K562 (cell line): ENCODE measurements at regions not wholly inside any gene's neighbourhood (a gene's known extent, or its start where the extent isn't known, plus 50 kb on each side); places are given as distances from the start of the nearest gene placed in this dataset.

ENCODE experiments used
- CTCF ChIP-seq, 3 experiments: IDR thresholded peaks in 2 of 3; conservative IDR thresholded peaks in 1 of 3; 2 replicates each; pipeline ENCODE4 v1.5.1; 2011 to 2012; ENCODE audit warnings: low read length in 3 of 3, mild to moderate bottlenecking in 3 of 3, control low read depth in 2 of 3, improper control_type of control experiment in 1 of 3, inconsistent platforms in 1 of 3, low read depth in 1 of 3, mixed read lengths in 1 of 3, moderate library complexity in 1 of 3; ENCODE audit not compliant: insufficient read depth in 2 of 3
- FOXJ3 ChIP-seq: sonication (generic); formaldehyde crosslinking; IDR thresholded peaks from 2 replicates; pipeline ENCODE4 v1.4.0; 2020; ENCODE audit warnings: mild to moderate bottlenecking, missing genetic modification reagents
- NUFIP1 ChIP-seq: fragments of 450-650 bp; IDR thresholded peaks from 2 replicates; pipeline ENCODE4 v1.6.1; 2018; ENCODE audit not compliant: partially characterized antibody
- THAP7 ChIP-seq: fragments of 250-450 bp; sonication (Bioruptor Pico); IDR thresholded peaks from 2 replicates; pipeline ENCODE4 v1.5.0; 2021
- U2AF1 ChIP-seq: fragments of 200-400 bp; formaldehyde crosslinking; optimal IDR thresholded peaks from 2 replicates; pipeline ENCODE3; 2017; ENCODE audit warnings: mild to moderate bottlenecking, low read depth, low read length, moderate library complexity
- TF ChIP-seq, protein P1 (sequence below): sonication (generic); formaldehyde crosslinking; IDR thresholded peaks from 2 replicates; pipeline ENCODE4 v1.8.1; 2023; ENCODE audit warnings: mild to moderate bottlenecking, missing genetic modification reagents

DNA sequence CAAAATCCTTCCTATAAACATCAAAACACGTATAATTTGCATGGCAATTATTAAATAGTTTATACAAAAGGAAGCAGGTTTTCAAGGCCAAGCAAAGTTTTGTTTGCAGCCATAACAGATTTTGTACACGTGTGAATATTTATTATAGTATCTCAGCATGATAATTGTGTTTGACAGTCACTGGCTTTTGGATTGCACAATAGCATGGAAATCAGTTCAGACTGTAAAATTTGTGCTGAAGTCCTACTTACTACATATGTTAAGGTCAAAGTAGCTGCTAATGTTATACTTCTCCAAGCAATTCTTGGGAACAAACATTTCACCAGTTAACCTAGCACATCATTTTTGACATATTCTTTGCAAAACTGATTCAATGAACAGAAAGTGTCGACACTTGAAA is 287.6 kb upstream of the POM121L12 start:
- no peak for TF ChIP-seq NUFIP1
- no peak for TF ChIP-seq FOXJ3 (CRISPR knock-in tag)
- TF ChIP-seq THAP7 (CRISPR knock-in tag): no peak
- no peak for TF ChIP-seq U2AF1
- TF ChIP-seq CTCF (IDR thresholded peaks at IDR 0.05 in 2 of 3, conservative IDR thresholded peaks at IDR 0.05 in 1 of 3; ENCODE audit: insufficient read depth in 2 of 3, low read depth in 1 of 3, low read length in 3 of 3): no peak
- TF ChIP-seq, protein P1, sequence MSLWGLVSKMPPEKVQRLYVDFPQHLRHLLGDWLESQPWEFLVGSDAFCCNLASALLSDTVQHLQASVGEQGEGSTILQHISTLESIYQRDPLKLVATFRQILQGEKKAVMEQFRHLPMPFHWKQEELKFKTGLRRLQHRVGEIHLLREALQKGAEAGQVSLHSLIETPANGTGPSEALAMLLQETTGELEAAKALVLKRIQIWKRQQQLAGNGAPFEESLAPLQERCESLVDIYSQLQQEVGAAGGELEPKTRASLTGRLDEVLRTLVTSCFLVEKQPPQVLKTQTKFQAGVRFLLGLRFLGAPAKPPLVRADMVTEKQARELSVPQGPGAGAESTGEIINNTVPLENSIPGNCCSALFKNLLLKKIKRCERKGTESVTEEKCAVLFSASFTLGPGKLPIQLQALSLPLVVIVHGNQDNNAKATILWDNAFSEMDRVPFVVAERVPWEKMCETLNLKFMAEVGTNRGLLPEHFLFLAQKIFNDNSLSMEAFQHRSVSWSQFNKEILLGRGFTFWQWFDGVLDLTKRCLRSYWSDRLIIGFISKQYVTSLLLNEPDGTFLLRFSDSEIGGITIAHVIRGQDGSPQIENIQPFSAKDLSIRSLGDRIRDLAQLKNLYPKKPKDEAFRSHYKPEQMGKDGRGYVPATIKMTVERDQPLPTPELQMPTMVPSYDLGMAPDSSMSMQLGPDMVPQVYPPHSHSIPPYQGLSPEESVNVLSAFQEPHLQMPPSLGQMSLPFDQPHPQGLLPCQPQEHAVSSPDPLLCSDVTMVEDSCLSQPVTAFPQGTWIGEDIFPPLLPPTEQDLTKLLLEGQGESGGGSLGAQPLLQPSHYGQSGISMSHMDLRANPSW: no peak
